B cell (primary cell): ENCODE measurements at regions not wholly inside any gene's neighbourhood (a gene's known extent, or its start where the extent isn't known, plus 50 kb on each side); places are given as distances from the start of the nearest gene placed in this dataset.

ENCODE experiments used
- ATAC-seq: fragments of 200-7000 bp; cut with Tn5 transposase; one replicate; pipeline ENCODE4 v1.10.0; 2021; ENCODE audit warnings: low read depth, mild to moderate bottlenecking, moderate number of reproducible peaks, moderate library complexity
- CTCF ChIA-PET: fragments of 350-600 bp; sonication (Branson Sonifier 250); formaldehyde crosslinking; loops from one replicate; lab custom pipeline; 2021; ENCODE audit warnings: antibody characterized with exemption, inconsistent platforms; lab: Charles Lee
- POLR2A ChIA-PET: fragments of 350-600 bp; sonication (Branson Sonifier 250); formaldehyde crosslinking; loops from one replicate; lab custom pipeline; 2021; ENCODE audit warnings: antibody characterized with exemption; lab: Charles Lee
- DNase-seq: peaks from one replicate; pipeline ENCODE4 v3.0.0; 2013
- H2AFZ ChIP-seq: 2 replicates; pipeline ENCODE4 v1.6.1; 2012; ENCODE audit warnings: mild to moderate bottlenecking, low read depth, low read length; ENCODE audit not compliant: insufficient read depth, poor library complexity, severe bottlenecking
- H3K27ac ChIP-seq, 2 donors: 1 replicate in 1 of 2; 2 replicates in 1 of 2; pipeline ENCODE4 v1.5.1; 2012 to 2013; ENCODE audit warnings: low read length in 2 of 2, mild to moderate bottlenecking in 2 of 2, moderate library complexity in 1 of 2
- H3K27me3 ChIP-seq, 4 experiments: fragments of 200-600 bp in 1 of 4; sonication (generic) in 1 of 4; replicated peaks in 1 of 4; 1 replicate in 2 of 4; 2 replicates in 2 of 4; pipeline versions ENCODE4 v1.6.1 to v1.7.0; 2013 to 2016; ENCODE audit warnings: low read length in 3 of 4, mild to moderate bottlenecking in 2 of 4, mixed read lengths in 1 of 4, moderate library complexity in 1 of 4; ENCODE audit not compliant: insufficient read depth in 4 of 4, control insufficient read depth in 3 of 4; ENCODE audit errors: control extremely low read depth in 1 of 4
- H3K36me3 ChIP-seq, 2 experiments: replicated peaks in 1 of 2; 1 replicate in 1 of 2; 2 replicates in 1 of 2; pipeline versions ENCODE4 v1.6.1 to v1.7.1; 2013; ENCODE audit warnings: low read length in 1 of 2; ENCODE audit not compliant: insufficient read depth in 2 of 2, control insufficient read depth in 1 of 2; ENCODE audit errors: control extremely low read depth in 1 of 2, extremely low read depth in 1 of 2
- H3K4me1 ChIP-seq, 2 donors: fragments of 200-600 bp in 1 of 2; sonication (generic) in 1 of 2; 1 replicate in 1 of 2; 2 replicates in 1 of 2; pipeline versions ENCODE4 v1.5.1 to v1.6.1; 2013 to 2017; ENCODE audit warnings: low read length in 2 of 2; ENCODE audit not compliant: control insufficient read depth in 2 of 2, insufficient read depth in 2 of 2
- H3K4me2 ChIP-seq: replicated peaks from 2 replicates; pipeline ENCODE3; 2012; ENCODE audit warnings: mild to moderate bottlenecking, low read depth, low read length; ENCODE audit not compliant: poor library complexity, severe bottlenecking
- H3K4me3 ChIP-seq, 5 experiments: fragments of 200-600 bp in 1 of 5; sonication (generic) in 1 of 5; 1 replicate in 3 of 5; 2 replicates in 2 of 5; pipeline versions ENCODE4 v1.5.1 to v1.7.0; 2011 to 2016; ENCODE audit warnings: low read length in 4 of 5, mild to moderate bottlenecking in 4 of 5, low read depth in 2 of 5, control low read depth in 1 of 5, moderate library complexity in 1 of 5; ENCODE audit not compliant: insufficient read depth in 1 of 5; ENCODE audit errors: control extremely low read depth in 1 of 5, extremely low read depth in 1 of 5
- H3K79me2 ChIP-seq: fragments of 200-600 bp; sonication (generic); one replicate; pipeline ENCODE4 v1.6.0; 2016; ENCODE audit warnings: low read length; ENCODE audit not compliant: control insufficient read depth, insufficient read depth
- H3K9ac ChIP-seq: fragments of 200-600 bp; sonication (generic); 2 replicates; pipeline ENCODE4 v1.6.1; 2017; ENCODE audit warnings: mild to moderate bottlenecking, low read length, moderate library complexity
- H3K9me3 ChIP-seq, 3 donors: one replicate each; pipeline versions ENCODE4 v1.6.1 to v1.7.1; 2013; ENCODE audit warnings: low read length in 2 of 3; ENCODE audit not compliant: control insufficient read depth in 2 of 3, insufficient read depth in 1 of 3; ENCODE audit errors: control extremely low read depth in 1 of 3
- H4K20me1 ChIP-seq: 2 replicates; pipeline ENCODE4 v1.6.0; 2012; ENCODE audit warnings: mild to moderate bottlenecking, low read length; ENCODE audit not compliant: insufficient read depth, control insufficient read depth, poor library complexity, severe bottlenecking
- H3K27ac Mint-ChIP-seq: one replicate; pipeline ENCODE4 v1.8.0; 2021; ENCODE audit warnings: mixed read lengths
- H3K27me3 Mint-ChIP-seq: one replicate; pipeline ENCODE4 v1.8.0; 2021; ENCODE audit warnings: mixed read lengths
- H3K4me1 Mint-ChIP-seq: one replicate; pipeline ENCODE4 v1.8.0; 2021; ENCODE audit warnings: mixed read lengths
- H3K4me3 Mint-ChIP-seq: one replicate; pipeline ENCODE4 v1.8.0; 2021; ENCODE audit warnings: mixed read lengths
- H3K9me3 Mint-ChIP-seq: one replicate; pipeline ENCODE4 v1.8.0; 2022; ENCODE audit warnings: mixed read lengths; ENCODE audit not compliant: insufficient read depth
- CTCF ChIP-seq: fragments of 200-600 bp; IDR thresholded peaks from one replicate; pipeline ENCODE4 v1.8.0; 2022; ENCODE audit warnings: antibody characterized with exemption, mild to moderate bottlenecking
- EZH2 ChIP-seq: IDR thresholded peaks from 2 replicates; pipeline ENCODE4 v1.6.1; 2012; ENCODE audit warnings: borderline replicate concordance, low read depth, mild to moderate bottlenecking, moderate library complexity, low read length; ENCODE audit not compliant: insufficient read depth, poor library complexity, severe bottlenecking
- WGBS: methylation state at CpG from one replicate; pipeline ENCODE4 v1.1.5; 2013; ENCODE audit warnings: missing lambda C conversion rate; ENCODE audit not compliant: insufficient coverage; 5-methylcytosine and 5-hydroxymethylcytosine counted together
- intact Hi-C: fragments of 100-400 bp; cut with micrococcal nuclease; formaldehyde crosslinking; loops from one replicate; pipeline ENCODE4 v1.10.0; 2022

- intact Hi-C loops: no loop called here
- Mint-ChIP-seq H3K27me3 (peaks cover 32% of the 10 kb centered on the region), H3K27ac (no peak overlapping the region), H3K4me3 (no peak overlapping the region), H3K9me3 (peaks cover 5% of the 10 kb centered on the region), H3K4me1 (peaks cover 2% of the 10 kb centered on the region)
- peaks cover 0 to 17% (median 6%) of the 10 kb centered on the region in 3 donors for H3K9me3 ChIP-seq
- no peak overlapping the region for H3K9ac ChIP-seq
- no peak for TF ChIP-seq CTCF
- no peak for TF ChIP-seq EZH2
- H2AFZ ChIP-seq: no peak overlapping the region
- ChIA-PET CTCF (no interaction called here), POLR2A (no interaction called here)
- H3K4me3 ChIP-seq: no peak overlapping the region
- ATAC-seq (no peak), DNase-seq (no peak)
- no peaks in the 10 kb centered on the region for H3K79me2 ChIP-seq
- no peaks in the 10 kb centered on the region for H4K20me1 ChIP-seq
- H3K27me3 ChIP-seq: peaks cover 0 to 12% (median 0%) of the 10 kb centered on the region in 4 experiments
- H3K27ac ChIP-seq: no peak overlapping the region
- 85% methylated on average over 5 of the region's 5 CpGs for WGBS
- H3K4me2 ChIP-seq: no peak overlapping the region
- no peaks in the 10 kb centered on the region for H3K4me1 ChIP-seq
- H3K36me3 ChIP-seq: no peaks in the 10 kb centered on the region
Measured at GRCh38 chr21:38924954-38925353, 119.2 kb downstream of the ETS2 start.

GRCh38 chr21:38923429-38923828, 117.7 kb downstream of the ETS2 start:
- Histone ChIP-seq H3K4me3 (no peak overlapping the region), H4K20me1 (no peaks in the 10 kb centered on the region), H3K79me2 (no peaks in the 10 kb centered on the region), H2AFZ (no peak overlapping the region), H3K4me1 (no peaks in the 10 kb centered on the region), H3K9ac (no peak overlapping the region), H3K4me2 (no peak overlapping the region), H3K9me3 (peaks cover 0 to 9% (median 0%) of the 10 kb centered on the region in 3 donors), H3K36me3 (no peaks in the 10 kb centered on the region), H3K27ac (no peak overlapping the region), H3K27me3 (peaks cover 0 to 12% (median 0%) of the 10 kb centered on the region in 4 experiments)
- no peak overlapping the region for H3K27ac Mint-ChIP-seq
- intact Hi-C loops: no loop called here
- no peaks in the 10 kb centered on the region for H3K9me3 Mint-ChIP-seq
- DNase-seq (no peak), ATAC-seq (no peak)
- peaks cover 38% of the 10 kb centered on the region for H3K27me3 Mint-ChIP-seq
- WGBS: 90% methylated on average over 3 of the region's 4 CpGs
- no peak overlapping the region for H3K4me3 Mint-ChIP-seq
- peaks cover 2% of the 10 kb centered on the region for H3K4me1 Mint-ChIP-seq
- ChIA-PET CTCF (no interaction called here), POLR2A (no interaction called here)
- TF ChIP-seq CTCF: no peak
- no peak for TF ChIP-seq EZH2
